IMR-90 (cell line): ENCODE measurements at regions not wholly inside any gene's neighbourhood (a gene's known extent, or its start where the extent isn't known, plus 50 kb on each side); places are given as distances from the start of the nearest gene placed in this dataset.

ENCODE experiments used
- POLR2A ChIP-seq: IDR thresholded peaks from 2 replicates; pipeline ENCODE4 v1.6.1; 2012; ENCODE audit warnings: mild to moderate bottlenecking, low read depth, low read length
- TF ChIP-seq, protein P1 (sequence below): conservative IDR thresholded peaks from 2 replicates; pipeline ENCODE4 v1.5.1; 2012; ENCODE audit warnings: mild to moderate bottlenecking, low read depth, low read length, improper control_type of control experiment

DNA sequence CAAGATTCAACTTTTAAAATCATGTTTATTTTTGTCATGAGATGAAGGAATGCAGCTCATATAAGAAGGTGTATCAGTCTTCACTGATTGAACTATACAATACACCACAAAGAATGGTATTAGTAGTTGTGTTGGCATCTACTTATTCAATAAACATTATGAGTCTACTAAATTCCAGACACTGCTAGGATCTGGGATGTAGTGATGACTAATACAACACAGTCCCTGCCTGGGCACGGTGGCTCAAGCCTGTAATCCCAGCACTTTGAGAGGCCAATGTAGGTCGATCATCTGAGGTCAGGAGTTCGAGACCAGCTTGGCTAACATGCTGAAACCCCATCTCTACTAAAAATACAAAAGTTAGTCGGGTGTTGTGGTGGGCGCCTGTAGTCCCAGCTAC, 171.4 kb upstream of the NFIB start:
- TF ChIP-seq POLR2A = no peak
- TF ChIP-seq, protein P1, sequence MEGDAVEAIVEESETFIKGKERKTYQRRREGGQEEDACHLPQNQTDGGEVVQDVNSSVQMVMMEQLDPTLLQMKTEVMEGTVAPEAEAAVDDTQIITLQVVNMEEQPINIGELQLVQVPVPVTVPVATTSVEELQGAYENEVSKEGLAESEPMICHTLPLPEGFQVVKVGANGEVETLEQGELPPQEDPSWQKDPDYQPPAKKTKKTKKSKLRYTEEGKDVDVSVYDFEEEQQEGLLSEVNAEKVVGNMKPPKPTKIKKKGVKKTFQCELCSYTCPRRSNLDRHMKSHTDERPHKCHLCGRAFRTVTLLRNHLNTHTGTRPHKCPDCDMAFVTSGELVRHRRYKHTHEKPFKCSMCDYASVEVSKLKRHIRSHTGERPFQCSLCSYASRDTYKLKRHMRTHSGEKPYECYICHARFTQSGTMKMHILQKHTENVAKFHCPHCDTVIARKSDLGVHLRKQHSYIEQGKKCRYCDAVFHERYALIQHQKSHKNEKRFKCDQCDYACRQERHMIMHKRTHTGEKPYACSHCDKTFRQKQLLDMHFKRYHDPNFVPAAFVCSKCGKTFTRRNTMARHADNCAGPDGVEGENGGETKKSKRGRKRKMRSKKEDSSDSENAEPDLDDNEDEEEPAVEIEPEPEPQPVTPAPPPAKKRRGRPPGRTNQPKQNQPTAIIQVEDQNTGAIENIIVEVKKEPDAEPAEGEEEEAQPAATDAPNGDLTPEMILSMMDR = no peak
